K562 (cell line): ENCODE measurements at regions not wholly inside any gene's neighbourhood (a gene's known extent, or its start where the extent isn't known, plus 50 kb on each side); places are given as distances from the start of the nearest gene placed in this dataset.
A peak's percentile ranks its signal among the peaks of the same experiment; 100 is the strongest.

Experiments used
- GATA2 ChIP-seq: sonication (generic); formaldehyde crosslinking; IDR thresholded peaks from 2 replicates; pipeline ENCODE4 v1.4.0; 2020; ENCODE audit warnings: mild to moderate bottlenecking, missing genetic modification reagents
- GTF2E2 ChIP-seq: fragments of 200-800 bp; sonication (Bioruptor generic); IDR thresholded peaks from 2 replicates; pipeline ENCODE4 v1.6.1; 2016; ENCODE audit warnings: missing genetic modification characterization, missing compliant biosample characterization
- POLR2G ChIP-seq: fragments of 200-400 bp; formaldehyde crosslinking; IDR thresholded peaks from 2 replicates; pipeline ENCODE4 v1.6.1; 2017; ENCODE audit warnings: low read depth, mild to moderate bottlenecking, antibody characterized with exemption, low read length, moderate library complexity
- TEAD4 ChIP-seq, 2 experiments: sonication (generic) in 1 of 2; formaldehyde crosslinking in 1 of 2; IDR thresholded peaks; 2 replicates each; pipeline versions ENCODE4 v1.6.1 to v1.8.0; 2012 to 2022; ENCODE audit warnings: borderline replicate concordance in 1 of 2, inconsistent platforms in 1 of 2, low read length in 1 of 2, mild to moderate bottlenecking in 1 of 2, missing genetic modification reagents in 1 of 2
- ZFP36 ChIP-seq: fragments of 150-350 bp; IDR thresholded peaks from 2 replicates; pipeline ENCODE4 v1.6.1; 2018; ENCODE audit warnings: low read length, low read depth; ENCODE audit not compliant: partially characterized antibody
- TF ChIP-seq, protein P1 (sequence below): fragments of 450-650 bp; IDR thresholded peaks from 2 replicates; pipeline ENCODE4 v1.6.1; 2018; ENCODE audit not compliant: partially characterized antibody
- TF ChIP-seq, protein P2 (sequence below): fragments of 450-650 bp; formaldehyde crosslinking; IDR thresholded peaks from 2 replicates; pipeline ENCODE4 v1.4.0; 2020; ENCODE audit warnings: mild to moderate bottlenecking, moderate library complexity

GRCh38 chr10:21130108-21130507 is 233.0 kb upstream of the NEBL start (continued):
- TF ChIP-seq, protein P1, sequence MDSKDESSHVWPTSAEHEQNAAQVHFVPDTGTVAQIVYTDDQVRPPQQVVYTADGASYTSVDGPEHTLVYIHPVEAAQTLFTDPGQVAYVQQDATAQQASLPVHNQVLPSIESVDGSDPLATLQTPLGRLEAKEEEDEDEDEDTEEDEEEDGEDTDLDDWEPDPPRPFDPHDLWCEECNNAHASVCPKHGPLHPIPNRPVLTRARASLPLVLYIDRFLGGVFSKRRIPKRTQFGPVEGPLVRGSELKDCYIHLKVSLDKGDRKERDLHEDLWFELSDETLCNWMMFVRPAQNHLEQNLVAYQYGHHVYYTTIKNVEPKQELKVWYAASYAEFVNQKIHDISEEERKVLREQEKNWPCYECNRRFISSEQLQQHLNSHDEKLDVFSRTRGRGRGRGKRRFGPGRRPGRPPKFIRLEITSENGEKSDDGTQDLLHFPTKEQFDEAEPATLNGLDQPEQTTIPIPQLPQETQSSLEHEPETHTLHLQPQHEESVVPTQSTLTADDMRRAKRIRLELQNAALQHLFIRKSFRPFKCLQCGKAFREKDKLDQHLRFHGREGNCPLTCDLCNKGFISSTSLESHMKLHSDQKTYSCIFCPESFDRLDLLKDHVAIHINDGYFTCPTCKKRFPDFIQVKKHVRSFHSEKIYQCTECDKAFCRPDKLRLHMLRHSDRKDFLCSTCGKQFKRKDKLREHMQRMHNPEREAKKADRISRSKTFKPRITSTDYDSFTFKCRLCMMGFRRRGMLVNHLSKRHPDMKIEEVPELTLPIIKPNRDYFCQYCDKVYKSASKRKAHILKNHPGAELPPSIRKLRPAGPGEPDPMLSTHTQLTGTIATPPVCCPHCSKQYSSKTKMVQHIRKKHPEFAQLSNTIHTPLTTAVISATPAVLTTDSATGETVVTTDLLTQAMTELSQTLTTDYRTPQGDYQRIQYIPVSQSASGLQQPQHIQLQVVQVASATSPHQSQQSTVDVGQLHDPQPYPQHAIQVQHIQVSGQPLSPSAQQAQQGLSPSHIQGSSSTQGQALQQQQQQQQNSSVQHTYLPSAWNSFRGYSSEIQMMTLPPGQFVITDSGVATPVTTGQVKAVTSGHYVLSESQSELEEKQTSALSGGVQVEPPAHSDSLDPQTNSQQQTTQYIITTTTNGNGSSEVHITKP, result peak; percentile 30
- TF ChIP-seq TEAD4 (IDR thresholded peaks at IDR 0.05; ENCODE audit: low read length), result peak; percentile 91
- TF ChIP-seq TEAD4 (CRISPR knock-in tag; IDR thresholded peaks at IDR 0.05; ENCODE audit: borderline replicate concordance), result no peak
- no peak for TF ChIP-seq POLR2G
- TF ChIP-seq GATA2, result no peak
- TF ChIP-seq GTF2E2 (tag), result no peak
- TF ChIP-seq, protein P2, sequence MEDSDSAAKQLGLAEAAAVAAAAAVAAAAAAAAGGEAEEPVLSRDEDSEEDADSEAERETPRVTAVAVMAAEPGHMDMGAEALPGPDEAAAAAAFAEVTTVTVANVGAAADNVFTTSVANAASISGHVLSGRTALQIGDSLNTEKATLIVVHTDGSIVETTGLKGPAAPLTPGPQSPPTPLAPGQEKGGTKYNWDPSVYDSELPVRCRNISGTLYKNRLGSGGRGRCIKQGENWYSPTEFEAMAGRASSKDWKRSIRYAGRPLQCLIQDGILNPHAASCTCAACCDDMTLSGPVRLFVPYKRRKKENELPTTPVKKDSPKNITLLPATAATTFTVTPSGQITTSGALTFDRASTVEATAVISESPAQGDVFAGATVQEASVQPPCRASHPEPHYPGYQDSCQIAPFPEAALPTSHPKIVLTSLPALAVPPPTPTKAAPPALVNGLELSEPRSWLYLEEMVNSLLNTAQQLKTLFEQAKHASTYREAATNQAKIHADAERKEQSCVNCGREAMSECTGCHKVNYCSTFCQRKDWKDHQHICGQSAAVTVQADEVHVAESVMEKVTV (CRISPR knock-in tag), result no peak
- peak; percentile 34 for TF ChIP-seq ZFP36
